Body of pancreas (tissue), 4 donors: ENCODE measurements at regions not wholly inside any gene's neighbourhood (a gene's known extent, or its start where the extent isn't known, plus 50 kb on each side); places are given as distances from the start of the nearest gene placed in this dataset.

ENCODE experiments used
- ATAC-seq: fragments of 150-250 bp; one replicate; pipeline ENCODE4 v1.9.1; 2016
- DNase-seq, 4 donors: peaks; one replicate each; pipeline ENCODE4 v3.0.0-alpha.2; 2019
- H3K27ac ChIP-seq, 4 donors: fragments of 200-600 bp; sonication (generic); 1 replicate in 3 of 4; 2 replicates in 1 of 4; pipeline versions ENCODE4 v1.5.1 to v1.6.1; 2016 to 2019; ENCODE audit warnings: mild to moderate bottlenecking in 1 of 4, mixed read lengths in 1 of 4, moderate library complexity in 1 of 4
- H3K27me3 ChIP-seq, 2 donors: fragments of 200-600 bp; sonication (generic); one replicate each; pipeline ENCODE4 v1.6.0; 2016; ENCODE audit warnings: mild to moderate bottlenecking in 1 of 2
- H3K36me3 ChIP-seq, 2 donors: fragments of 200-600 bp; sonication (generic); replicated peaks in 1 of 2; 2 replicates each; pipeline ENCODE4 v1.5.1; 2016; ENCODE audit warnings: low read depth in 2 of 2; ENCODE audit not compliant: insufficient read depth in 1 of 2
- H3K4me1 ChIP-seq: fragments of 200-600 bp; sonication (generic); one replicate; pipeline ENCODE4 v1.6.0; 2016
- H3K4me3 ChIP-seq, 2 donors: fragments of 200-600 bp; sonication (generic); 1 replicate in 1 of 2; 2 replicates in 1 of 2; pipeline ENCODE4 v1.5.1; 2016 to 2019
- H3K9me3 ChIP-seq, 3 donors: fragments of 200-600 bp; sonication (generic); 1 replicate in 2 of 3; 2 replicates in 1 of 3; pipeline ENCODE4 v1.5.1; 2016
- CTCF ChIP-seq, 7 experiments: fragments of 450-650 bp in 4 of 7; fragments of 200-600 bp in 3 of 7; sonication (generic) in 3 of 7; IDR thresholded peaks; one replicate each; pipeline ENCODE4 v1.5.1; 2016 to 2019; ENCODE audit warnings: antibody characterized with exemption in 7 of 7
- POLR2A ChIP-seq, 3 donors: fragments of 450-650 bp; IDR thresholded peaks; one replicate each; pipeline ENCODE4 v1.6.1; 2016; ENCODE audit warnings: antibody characterized with exemption in 3 of 3, mild to moderate bottlenecking in 2 of 3
- WGBS, 2 donors: methylation state at CpG; one replicate each; pipeline ENCODE4 v1.1.5; 2017; 5-methylcytosine and 5-hydroxymethylcytosine counted together
- intact Hi-C: fragments of 100-400 bp; cut with DNase I; formaldehyde crosslinking; loops from one replicate; pipeline ENCODE4 v1.15.1; 2023

- 50 to 65% methylated on average over 1 of the region's 1 CpG for WGBS, 2 donors
- DNase-seq (no peak), ATAC-seq (no peak)
- intact Hi-C loops: no loop called here
- TF ChIP-seq POLR2A (IDR thresholded peaks at IDR 0.05): no peak
- TF ChIP-seq CTCF (IDR thresholded peaks at IDR 0.05): no peak
- Histone ChIP-seq H3K9me3 (no peaks in the 10 kb centered on the region), H3K4me3 (no peak overlapping the region), H3K36me3 (no peaks in the 10 kb centered on the region), H3K27me3 (no peaks in the 10 kb centered on the region), H3K4me1 (no peaks in the 10 kb centered on the region), H3K27ac (no peak overlapping the region)
These were observed 465.7 kb downstream of the TBC1D4 start for GRCh38 chr13:75016225-75016624.

GRCh38 chr13:75013818-75014217, 468.2 kb downstream of the TBC1D4 start:
- Histone ChIP-seq H3K27me3 (no peaks in the 10 kb centered on the region), H3K9me3 (no peaks in the 10 kb centered on the region), H3K4me1 (no peaks in the 10 kb centered on the region), H3K4me3 (no peak overlapping the region), H3K36me3 (no peaks in the 10 kb centered on the region), H3K27ac (no peak overlapping the region)
- DNase-seq (no peak), ATAC-seq (no peak)
- 71 to 72% methylated on average over 4 of the region's 4 CpGs for WGBS, 2 donors
- intact Hi-C loops: no loop called here
- TF ChIP-seq CTCF (IDR thresholded peaks at IDR 0.05) (no peak), POLR2A (IDR thresholded peaks at IDR 0.05) (no peak)

GRCh38 chr13:75010941-75011340, 471.0 kb downstream of the TBC1D4 start:
- Histone ChIP-seq H3K4me3 (no peak overlapping the region), H3K36me3 (no peaks in the 10 kb centered on the region), H3K9me3 (no peaks in the 10 kb centered on the region), H3K27ac (no peak overlapping the region), H3K27me3 (no peaks in the 10 kb centered on the region), H3K4me1 (no peaks in the 10 kb centered on the region)
- no peak for DNase-seq
- intact Hi-C loops: no loop called here
- TF ChIP-seq POLR2A (IDR thresholded peaks at IDR 0.05): no peak
- TF ChIP-seq CTCF (IDR thresholded peaks at IDR 0.05): no peak
- no peak for ATAC-seq
- 65 to 74% methylated on average over 3 to 4 of the region's 4 CpGs for WGBS, 2 donors

GRCh38 chr13:75008926-75009325, 473.0 kb downstream of the TBC1D4 start:
- no peaks in the 10 kb centered on the region for H3K4me1 ChIP-seq
- no peak overlapping the region for H3K4me3 ChIP-seq
- H3K9me3 ChIP-seq: no peaks in the 10 kb centered on the region
- H3K36me3 ChIP-seq: no peaks in the 10 kb centered on the region
- H3K27ac ChIP-seq: no peak overlapping the region
- intact Hi-C loops: no loop called here
- H3K27me3 ChIP-seq: no peaks in the 10 kb centered on the region
- TF ChIP-seq POLR2A (IDR thresholded peaks at IDR 0.05) (no peak), CTCF (IDR thresholded peaks at IDR 0.05) (no peak)
- no peak for DNase-seq
- no peak for ATAC-seq

GRCh38 chr13:74990992-74991391, 491.0 kb downstream of the TBC1D4 start:
- H3K36me3 ChIP-seq: no peaks in the 10 kb centered on the region
- H3K27me3 ChIP-seq: no peaks in the 10 kb centered on the region
- no peak for DNase-seq
- H3K27ac ChIP-seq: no peak overlapping the region
- TF ChIP-seq CTCF (IDR thresholded peaks at IDR 0.05) (no peak), POLR2A (IDR thresholded peaks at IDR 0.05) (no peak)
- H3K9me3 ChIP-seq: no peaks in the 10 kb centered on the region
- intact Hi-C loops: no loop called here
- ATAC-seq: no peak
- no peaks in the 10 kb centered on the region for H3K4me1 ChIP-seq
- H3K4me3 ChIP-seq: no peak overlapping the region
- WGBS, 2 donors: 63 to 79% methylated on average over 2 of the region's 2 CpGs
